Sigmoid colon (tissue), 4 donors: ENCODE measurements at regions not wholly inside any gene's neighbourhood (a gene's known extent, or its start where the extent isn't known, plus 50 kb on each side); places are given as distances from the start of the nearest gene placed in this dataset.

Experiments
- EP300 ChIP-seq, 4 donors: sonication (generic); formaldehyde crosslinking; IDR thresholded peaks; one replicate each; pipeline ENCODE4 v1.6.1; 2017; ENCODE audit warnings: antibody characterized with exemption in 4 of 4
- POLR2A ChIP-seq, 2 donors: fragments of 450-650 bp; IDR thresholded peaks; one replicate each; pipeline ENCODE4 v1.6.1; 2016; ENCODE audit warnings: antibody characterized with exemption in 2 of 2, mild to moderate bottlenecking in 2 of 2, moderate library complexity in 2 of 2
- TF ChIP-seq, protein P1 (sequence below), 4 experiments: fragments of 450-650 bp in 3 of 4; fragments of 200-600 bp in 1 of 4; IDR thresholded peaks; one replicate each; pipeline ENCODE4 v1.5.1; 2016 to 2019; ENCODE audit warnings: antibody characterized with exemption in 4 of 4, mild to moderate bottlenecking in 3 of 4, moderate library complexity in 2 of 4

DNA sequence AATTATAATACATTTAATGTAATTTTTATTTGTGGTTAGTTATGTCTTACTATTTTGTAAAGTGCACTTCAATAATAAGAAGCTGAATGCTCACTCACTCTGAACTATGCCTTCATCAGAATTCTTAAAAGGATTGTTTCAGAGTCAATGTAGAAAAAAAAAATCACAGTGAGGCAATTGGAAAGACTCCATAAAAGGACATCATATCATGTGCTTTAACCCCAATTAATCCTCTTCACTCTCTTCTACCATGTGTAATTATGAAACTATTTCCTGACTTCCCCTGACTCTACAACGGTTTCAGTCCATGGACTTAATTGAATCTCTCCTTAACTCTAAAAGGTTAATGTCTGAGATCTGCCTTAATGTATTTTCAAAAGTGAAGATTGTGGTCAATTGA lies 250.4 kb upstream of the ALG10 start:
- TF ChIP-seq, protein P1, sequence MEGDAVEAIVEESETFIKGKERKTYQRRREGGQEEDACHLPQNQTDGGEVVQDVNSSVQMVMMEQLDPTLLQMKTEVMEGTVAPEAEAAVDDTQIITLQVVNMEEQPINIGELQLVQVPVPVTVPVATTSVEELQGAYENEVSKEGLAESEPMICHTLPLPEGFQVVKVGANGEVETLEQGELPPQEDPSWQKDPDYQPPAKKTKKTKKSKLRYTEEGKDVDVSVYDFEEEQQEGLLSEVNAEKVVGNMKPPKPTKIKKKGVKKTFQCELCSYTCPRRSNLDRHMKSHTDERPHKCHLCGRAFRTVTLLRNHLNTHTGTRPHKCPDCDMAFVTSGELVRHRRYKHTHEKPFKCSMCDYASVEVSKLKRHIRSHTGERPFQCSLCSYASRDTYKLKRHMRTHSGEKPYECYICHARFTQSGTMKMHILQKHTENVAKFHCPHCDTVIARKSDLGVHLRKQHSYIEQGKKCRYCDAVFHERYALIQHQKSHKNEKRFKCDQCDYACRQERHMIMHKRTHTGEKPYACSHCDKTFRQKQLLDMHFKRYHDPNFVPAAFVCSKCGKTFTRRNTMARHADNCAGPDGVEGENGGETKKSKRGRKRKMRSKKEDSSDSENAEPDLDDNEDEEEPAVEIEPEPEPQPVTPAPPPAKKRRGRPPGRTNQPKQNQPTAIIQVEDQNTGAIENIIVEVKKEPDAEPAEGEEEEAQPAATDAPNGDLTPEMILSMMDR (IDR thresholded peaks at IDR 0.05): no peak
- no peak for TF ChIP-seq EP300 (IDR thresholded peaks at IDR 0.05)
- no peak for TF ChIP-seq POLR2A (IDR thresholded peaks at IDR 0.05)
